Muscle of back (tissue), 3 donors: ENCODE measurements at regions not wholly inside any gene's neighbourhood (a gene's known extent, or its start where the extent isn't known, plus 50 kb on each side); places are given as distances from the start of the nearest gene placed in this dataset.

Experiments used
- DNase-seq, 3 donors: peaks; one replicate each; pipeline versions ENCODE4 v3.0.0 to v3.0.0-alpha.2; 2013

- DNase-seq: no peak
Measured at GRCh38 chr4:34973650-34974312, 1270.5 kb downstream of the ARAP2 start.

- DNase-seq: peak in 1 of 3 donors; percentile 3
Measured at GRCh38 chr4:34974313-34974680, 1270.0 kb downstream of the ARAP2 start.

GRCh38 chr4:35021222-35021621, 1223.1 kb downstream of the ARAP2 start:
- DNase-seq: peak in 1 of 3 donors; percentile 24

GRCh38 chr4:35025152-35025834, 1219.0 kb downstream of the ARAP2 start:
- DNase-seq: no peak

GRCh38 chr4:35038079-35038805, 1206.1 kb downstream of the ARAP2 start:
- DNase-seq: no peak

DNA sequence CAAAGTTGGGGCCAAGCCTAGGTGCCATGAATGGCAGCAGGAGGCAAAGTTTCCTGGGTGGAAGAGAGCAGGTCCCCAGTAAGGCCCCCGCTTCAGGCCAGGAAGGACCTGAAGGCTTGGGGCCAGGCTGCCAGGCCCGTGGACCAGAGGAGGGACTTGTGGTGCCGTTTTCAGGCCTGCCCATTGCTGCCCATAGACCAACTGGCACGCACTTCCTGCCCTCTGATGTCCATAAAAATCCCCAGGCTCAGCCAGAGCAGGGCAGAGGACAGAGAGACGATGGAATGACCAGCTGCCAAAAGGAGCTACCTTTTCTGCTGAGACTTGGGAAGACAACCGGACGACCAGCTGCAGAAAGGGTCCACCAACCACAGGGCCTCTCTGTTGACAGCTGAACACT, 1205.5 kb downstream of the ARAP2 start:
- no peak for DNase-seq

DNA sequence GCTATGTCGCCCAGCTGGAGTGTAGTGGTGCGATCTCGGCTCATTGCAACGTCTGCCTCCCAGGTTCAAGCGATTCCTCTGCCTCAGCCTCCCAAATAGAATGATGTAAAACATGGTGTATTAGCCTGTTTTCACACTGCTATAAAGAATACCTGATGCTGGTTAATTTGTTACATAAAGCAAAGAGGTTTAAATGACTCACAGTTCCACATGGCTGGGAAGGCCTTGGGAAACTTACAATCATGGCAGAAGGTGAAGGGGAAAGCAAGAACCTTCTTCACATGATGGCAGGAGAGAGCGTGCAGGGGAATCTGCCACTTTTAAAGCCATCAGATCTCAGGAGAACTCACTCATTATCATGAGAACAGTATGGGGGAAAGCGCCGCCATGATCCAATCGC, 1191.8 kb downstream of the ARAP2 start:
- DNase-seq: no peak

DNA sequence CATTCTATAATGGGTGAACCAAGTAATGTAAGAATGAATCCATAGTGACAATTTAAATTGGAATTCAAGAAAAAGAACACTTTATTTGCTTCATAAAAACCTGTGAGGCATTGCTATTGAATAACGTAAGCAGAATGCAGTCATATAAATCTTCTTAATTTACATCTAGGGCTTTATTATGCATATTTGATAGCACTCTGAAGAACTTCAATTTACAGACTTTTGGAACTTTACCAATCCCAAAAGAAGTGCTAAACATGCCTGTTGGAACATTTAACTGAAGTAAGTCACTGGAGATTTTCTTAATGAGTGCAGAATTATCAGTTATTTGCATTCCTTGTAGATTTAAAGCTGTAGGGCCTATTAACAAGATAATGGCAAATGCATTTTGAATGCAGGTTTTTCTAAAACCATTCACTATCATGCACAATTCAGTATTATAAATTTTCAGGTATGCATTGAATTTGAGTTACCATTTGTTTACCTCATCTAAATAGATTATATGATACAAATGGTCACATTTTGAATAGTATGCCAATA, 1181.2 kb downstream of the ARAP2 start:
- DNase-seq: no peak

GRCh38 chr4:35066406-35066805, 1177.9 kb downstream of the ARAP2 start:
- DNase-seq: no peak

- DNase-seq: no peak
Measured at GRCh38 chr4:35080799-35081198, 1163.5 kb downstream of the ARAP2 start.

DNA sequence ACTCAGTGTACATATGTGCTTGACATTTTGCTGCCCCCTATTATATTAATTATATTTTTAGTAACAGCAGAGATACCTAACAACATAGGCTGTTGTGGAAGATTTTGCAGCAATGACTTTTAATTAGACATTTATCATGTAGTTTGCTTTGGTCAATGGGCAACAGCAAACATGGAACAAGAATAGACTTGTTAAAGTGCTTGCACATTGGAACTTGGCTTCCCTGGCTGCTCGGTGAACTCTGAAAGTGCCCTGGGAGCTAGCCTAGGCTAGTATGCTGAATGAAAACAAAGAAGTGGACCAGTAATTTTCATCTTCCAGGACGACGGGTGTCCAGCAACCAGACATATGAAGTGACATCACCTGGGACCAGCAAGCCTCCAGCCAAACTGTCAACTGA, 1157.1 kb downstream of the ARAP2 start:
- DNase-seq: no peak

DNA sequence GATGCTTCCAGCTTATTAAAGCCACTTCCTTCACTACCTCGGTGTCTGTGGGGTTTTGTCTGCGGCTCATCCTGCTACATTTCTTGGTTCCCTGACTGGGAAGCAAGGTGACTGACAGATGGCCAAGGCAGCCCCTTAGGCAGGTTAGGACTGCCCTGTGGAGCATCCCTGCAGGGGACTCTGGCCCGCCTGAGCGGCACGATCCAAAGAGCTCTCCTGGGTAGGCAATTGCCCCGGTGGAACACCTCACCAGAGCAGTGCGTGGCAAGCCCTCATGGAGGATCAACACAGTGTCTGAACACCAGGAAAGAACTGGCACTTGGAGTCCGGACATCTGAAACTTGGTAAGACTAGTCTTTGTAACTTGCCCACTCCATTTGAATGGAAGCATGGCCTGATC, 1143.4 kb downstream of the ARAP2 start:
- no peak for DNase-seq

DNA sequence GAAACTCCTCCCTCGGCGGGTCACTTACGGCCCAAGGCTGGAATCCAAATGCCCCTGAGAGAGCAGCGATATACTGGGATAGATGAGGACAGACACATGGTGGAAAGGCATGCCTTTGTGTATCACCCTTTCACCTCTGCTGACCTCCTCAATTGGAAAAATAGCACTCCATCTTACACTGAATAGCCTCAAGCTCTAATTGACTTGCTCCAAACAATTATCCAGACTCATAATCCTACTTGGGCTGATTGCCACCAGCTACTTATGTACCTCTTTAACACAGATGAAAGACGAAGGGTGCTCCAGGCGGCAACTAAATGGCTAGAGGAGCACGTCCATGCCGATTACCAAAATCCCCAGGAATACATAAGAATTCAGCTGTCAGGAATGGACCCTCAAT, 1142.2 kb downstream of the ARAP2 start:
- no peak for DNase-seq

DNA sequence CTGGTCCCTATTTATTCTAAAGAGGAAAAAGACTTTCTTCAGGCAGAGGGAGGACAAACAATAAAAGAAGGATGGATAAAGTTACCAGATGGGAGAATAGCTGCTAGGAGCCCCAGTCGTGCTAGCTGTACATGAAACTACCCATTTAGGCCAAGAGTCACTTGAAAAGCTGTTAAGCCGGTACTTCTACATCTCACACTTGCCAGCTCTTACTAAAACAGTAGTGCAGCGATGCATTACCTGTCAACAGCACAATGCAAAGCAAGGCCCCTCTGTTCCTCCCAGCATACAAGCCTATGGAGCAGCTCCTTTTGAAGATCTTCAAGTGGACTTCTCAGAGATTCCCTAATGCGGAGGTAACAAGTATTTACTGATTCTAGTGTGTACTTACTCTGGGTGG, 1138.8 kb downstream of the ARAP2 start:
- no peak for DNase-seq

DNA sequence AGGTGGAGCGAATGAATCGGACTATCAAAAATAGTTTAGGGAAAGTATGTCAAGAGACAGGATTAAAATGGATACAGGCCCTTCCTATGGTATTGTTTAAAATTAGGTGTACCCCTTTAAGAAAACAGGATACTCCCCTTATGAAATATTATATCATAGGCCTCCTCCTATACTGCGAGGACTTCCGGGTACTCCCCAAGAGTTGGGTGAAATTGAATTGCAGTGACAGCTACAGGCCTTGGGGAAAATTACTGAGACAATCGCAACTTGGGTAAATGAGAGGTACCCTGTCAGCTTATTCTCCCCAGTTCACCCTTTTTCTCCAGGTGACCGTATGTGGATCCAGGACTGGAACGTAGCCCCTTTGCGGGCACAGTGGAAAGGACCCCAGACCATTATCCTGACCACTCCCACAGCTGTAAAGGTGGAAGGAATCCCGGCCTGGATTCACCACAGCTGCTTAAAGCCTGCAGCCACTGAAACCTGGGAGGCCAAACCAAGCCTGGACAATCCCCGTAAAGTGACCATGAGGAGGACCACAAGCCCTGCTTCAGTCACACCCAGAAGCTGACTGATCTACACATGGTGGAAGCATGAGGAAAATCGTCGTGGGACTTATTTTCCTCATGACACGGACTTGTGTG, 1138.1 kb downstream of the ARAP2 start:
- no peak for DNase-seq

DNA sequence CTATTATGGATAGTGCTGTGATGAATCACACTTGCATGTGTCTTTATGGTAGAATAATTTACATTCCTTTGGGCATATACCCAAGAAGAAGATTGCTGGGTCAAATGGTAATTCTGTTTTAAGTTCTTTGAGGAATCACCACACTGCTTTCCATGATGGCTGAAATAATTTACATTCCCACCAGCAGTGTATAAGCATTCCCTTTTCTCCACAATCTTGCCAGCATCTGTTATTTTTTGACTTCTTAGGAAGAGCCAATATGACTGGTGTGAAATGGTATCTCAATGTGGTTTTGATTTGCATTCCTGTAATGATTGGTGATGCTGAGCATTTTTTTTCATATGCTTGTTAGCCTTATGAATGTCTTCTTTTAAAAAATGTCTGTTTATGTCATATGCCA, 1120.2 kb downstream of the ARAP2 start:
- DNase-seq: peak in 1 of 3 donors; percentile 49

DNA sequence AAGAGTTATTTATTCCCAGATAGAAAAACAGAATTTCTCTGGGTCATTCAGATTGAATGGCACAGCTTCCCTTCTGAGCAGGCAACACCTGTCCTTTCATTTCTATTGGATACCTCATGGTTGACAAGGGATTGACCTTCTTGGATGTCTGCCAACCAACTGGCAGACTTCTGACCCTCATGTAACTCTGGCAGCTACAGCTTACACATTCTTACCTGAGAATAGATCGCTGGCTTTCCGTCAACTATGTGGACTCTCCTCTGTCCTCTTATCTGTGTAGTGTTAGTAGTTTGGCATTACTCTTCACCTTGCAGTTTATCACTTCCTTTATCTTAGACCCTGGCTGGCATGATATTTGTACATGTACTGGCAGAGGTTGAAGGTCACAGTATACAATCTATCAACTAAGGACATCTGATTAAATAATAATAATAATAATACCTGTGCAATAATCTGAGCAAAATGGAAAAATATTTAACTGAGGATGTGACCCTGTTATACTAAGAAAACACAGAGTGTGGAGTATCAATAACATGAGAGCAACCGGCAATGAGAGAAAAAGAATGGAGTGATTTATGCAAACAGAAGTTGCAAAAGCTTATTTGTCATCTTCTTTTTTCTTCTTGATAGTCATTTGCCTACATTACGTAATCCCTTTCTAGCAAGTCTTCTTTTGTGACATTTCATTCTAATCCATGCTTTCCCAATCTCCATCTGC, 1118.2 kb downstream of the ARAP2 start:
- DNase-seq: peak; percentile 2 to 62 (median 44)

DNA sequence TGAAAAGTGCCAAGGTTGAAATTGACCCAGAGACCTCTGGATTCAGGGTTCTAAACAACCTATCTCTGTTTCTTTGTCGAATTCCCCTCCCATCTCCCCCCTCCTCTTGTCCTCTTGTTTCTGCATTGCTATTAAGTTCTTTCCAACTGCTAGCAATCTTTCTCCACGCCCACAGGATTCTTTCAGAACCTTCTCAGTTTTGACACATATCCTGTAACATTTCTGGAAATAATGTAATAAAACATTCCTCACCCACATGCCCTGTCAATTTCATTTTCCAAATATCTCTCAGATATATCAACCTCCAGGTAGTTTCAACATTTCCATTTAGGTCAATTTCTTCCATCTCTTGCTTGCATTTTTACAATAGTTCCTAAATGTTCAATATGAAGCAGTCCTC, 1105.9 kb downstream of the ARAP2 start:
- no peak for DNase-seq

DNA sequence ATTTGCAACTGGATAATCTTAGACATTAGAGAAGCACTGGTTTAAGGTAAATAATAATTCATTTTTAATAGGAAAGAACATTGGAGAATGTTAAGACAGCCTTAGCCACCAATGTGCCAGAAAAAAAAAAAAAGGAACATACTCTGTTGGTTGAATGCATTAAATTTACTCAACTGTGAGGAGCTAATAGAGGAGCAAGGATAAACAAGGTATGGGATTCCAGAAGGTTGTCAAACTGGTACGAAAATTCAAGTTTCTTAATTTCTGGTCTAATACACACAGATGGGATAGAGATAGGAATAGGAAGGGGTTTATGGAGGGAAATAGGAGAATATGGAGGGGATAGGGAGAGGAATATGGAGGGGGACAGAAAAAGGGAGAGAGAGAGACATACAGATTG, 1096.6 kb downstream of the ARAP2 start:
- DNase-seq: no peak

DNA sequence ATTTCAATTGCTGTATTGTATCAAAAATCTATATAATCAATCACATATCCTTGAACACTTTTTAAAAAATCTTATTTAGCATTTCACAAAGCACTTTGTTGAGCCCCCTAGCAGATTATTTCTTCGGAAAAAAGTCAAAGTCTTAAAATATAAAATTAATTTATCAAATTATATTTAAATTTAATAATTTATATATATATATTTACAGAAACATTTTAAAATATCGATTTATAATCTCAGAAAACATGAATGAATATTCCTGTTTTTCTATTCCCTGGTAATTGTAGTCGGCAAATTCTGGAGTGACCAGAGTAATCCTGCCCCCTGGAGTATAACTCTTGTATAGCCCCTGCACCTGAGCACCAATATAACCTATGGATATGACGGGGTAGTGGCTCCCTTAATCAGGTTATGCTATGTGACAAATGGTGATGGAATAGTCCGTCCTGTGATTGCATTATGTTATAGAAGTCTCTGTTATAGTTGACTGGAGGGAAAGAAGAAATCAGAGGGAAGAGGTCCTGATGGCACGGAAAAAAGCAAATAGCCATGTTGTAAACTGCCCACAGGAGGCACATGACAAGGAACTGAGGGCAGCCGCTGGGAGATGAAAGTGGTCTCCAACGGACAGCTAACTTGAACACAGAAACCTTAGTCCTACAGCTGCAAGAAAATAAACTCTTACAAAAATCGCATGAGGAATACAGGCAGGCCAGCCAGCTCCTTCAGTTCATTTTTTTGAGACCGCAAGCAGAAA, 1092.3 kb downstream of the ARAP2 start:
- DNase-seq: no peak

GRCh38 chr4:35163168-35163567, 1081.1 kb downstream of the ARAP2 start:
- no peak for DNase-seq
